H1 (cell line): ENCODE measurements at regions not wholly inside any gene's neighbourhood (a gene's known extent, or its start where the extent isn't known, plus 50 kb on each side); places are given as distances from the start of the nearest gene placed in this dataset.
A peak's percentile ranks its signal among the peaks of the same experiment; 100 is the strongest.

ENCODE experiments used
- CTCF ChIA-PET: fragments of 300-600 bp; sonication (Branson Sonifier 250); formaldehyde crosslinking; loops from one replicate; lab custom pipeline; 2021; ENCODE audit not compliant: partially characterized antibody; lab: Charles Lee
- POLR2A ChIA-PET: fragments of 300-600 bp; sonication (Branson Sonifier 250); formaldehyde crosslinking; loops from one replicate; lab custom pipeline; 2021; ENCODE audit warnings: inconsistent platforms; ENCODE audit not compliant: partially characterized antibody; lab: Charles Lee
- DNase-seq, 2 experiments: peaks; one replicate each; pipeline versions ENCODE4 v3.0.0 to v3.0.0-alpha.2; 2010 to 2022; ENCODE audit warnings: low spot score in 2 of 2, low read depth in 1 of 2, mixed read lengths in 1 of 2
- FAIRE-seq: peaks from 2 replicates; lab custom pipeline; 2011; peaks lifted over from hg19 to GRCh38; lab: Jason Lieb, UNC
- H2AFZ ChIP-seq: 2 replicates; pipeline ENCODE4 v1.8.1; 2012; ENCODE audit warnings: low read length, inconsistent platforms
- H2AK5ac ChIP-seq: 2 replicates; pipeline ENCODE4 v1.6.1; 2013; ENCODE audit warnings: low read depth, low read length
- H2BK120ac ChIP-seq: replicated peaks from 2 replicates; pipeline ENCODE3; 2013; ENCODE audit warnings: low read depth, low read length, inconsistent platforms
- H2BK12ac ChIP-seq: 2 replicates; pipeline ENCODE4 v1.6.1; 2013; ENCODE audit warnings: low read depth, low read length
- H2BK15ac ChIP-seq: 2 replicates; pipeline ENCODE4 v1.6.1; 2013; ENCODE audit warnings: low read length
- H2BK20ac ChIP-seq: 2 replicates; pipeline ENCODE4 v1.6.1; 2013; ENCODE audit warnings: low read length
- H2BK5ac ChIP-seq: 2 replicates; pipeline ENCODE4 v1.6.1; 2013; ENCODE audit warnings: low read depth, low read length
- H3K14ac ChIP-seq: 2 replicates; pipeline ENCODE4 v1.6.1; 2013; ENCODE audit warnings: inconsistent platforms; ENCODE audit not compliant: insufficient read length
- H3K18ac ChIP-seq: 2 replicates; pipeline ENCODE4 v1.6.1; 2013; ENCODE audit warnings: low read length; ENCODE audit errors: extremely low read depth
- H3K23ac ChIP-seq: 2 replicates; pipeline ENCODE4 v1.6.1; 2013; ENCODE audit warnings: inconsistent platforms; ENCODE audit not compliant: insufficient read length
- H3K23me2 ChIP-seq: 2 replicates; pipeline ENCODE4 v1.6.1; 2013; ENCODE audit warnings: low read depth, low read length
- H3K27ac ChIP-seq: 2 replicates; pipeline ENCODE4 v1.6.1; 2011; ENCODE audit warnings: low read depth, low read length, inconsistent platforms
- H3K27me3 ChIP-seq, 4 experiments: replicated peaks in 1 of 4; 1 replicate in 1 of 4; 2 replicates in 3 of 4; pipeline versions ENCODE4 v1.6.1 to v1.8.1; 2011 to 2013; ENCODE audit warnings: low read length in 3 of 4, mild to moderate bottlenecking in 3 of 4, inconsistent platforms in 2 of 4, mixed read lengths in 2 of 4, moderate library complexity in 1 of 4; ENCODE audit not compliant: control insufficient read depth in 3 of 4, insufficient read depth in 3 of 4; ENCODE audit errors: extremely low read depth in 1 of 4
- H3K36me3 ChIP-seq, 4 experiments: 2 replicates each; pipeline versions ENCODE4 v1.6.1 to v1.8.1; 2011 to 2013; ENCODE audit warnings: mild to moderate bottlenecking in 4 of 4, low read length in 3 of 4, moderate library complexity in 2 of 4, control low read depth in 1 of 4, inconsistent platforms in 1 of 4; ENCODE audit not compliant: insufficient read depth in 4 of 4, control insufficient read depth in 2 of 4
- H3K4ac ChIP-seq: replicated peaks from 2 replicates; pipeline ENCODE3; 2013; ENCODE audit warnings: low read length, low read depth, mixed read lengths, inconsistent platforms; ENCODE audit not compliant: insufficient read length
- H3K4me1 ChIP-seq, 4 experiments: replicated peaks in 1 of 4; 1 replicate in 1 of 4; 2 replicates in 3 of 4; pipeline versions ENCODE4 v1.6.1 to v1.8.1; 2011 to 2013; ENCODE audit warnings: low read length in 3 of 4, inconsistent platforms in 2 of 4, mixed read lengths in 1 of 4; ENCODE audit not compliant: insufficient read depth in 4 of 4, control insufficient read depth in 3 of 4
- H3K4me2 ChIP-seq, 2 experiments: 2 replicates each; pipeline versions ENCODE4 v1.6.1 to v1.8.1; 2011 to 2013; ENCODE audit warnings: low read depth in 2 of 2, low read length in 2 of 2, control low read depth in 1 of 2, inconsistent platforms in 1 of 2, mild to moderate bottlenecking in 1 of 2; ENCODE audit not compliant: insufficient read depth in 1 of 2
- H3K4me3 ChIP-seq, 4 experiments: fragments of 200-600, 300-600 bp in 1 of 4; sonication (generic), shearing (Covaris generic), sonication (Bioruptor Twin) in 1 of 4; 2 replicates each; pipeline versions ENCODE4 v1.5.1 to v1.8.1; 2011 to 2016; ENCODE audit warnings: low read length in 4 of 4, low read depth in 3 of 4, control low read depth in 2 of 4, inconsistent platforms in 2 of 4, mild to moderate bottlenecking in 2 of 4, mixed read lengths in 1 of 4, moderate library complexity in 1 of 4; ENCODE audit not compliant: insufficient read depth in 2 of 4; ENCODE audit errors: extremely low read depth in 1 of 4
- H3K56ac ChIP-seq: replicated peaks from 2 replicates; pipeline ENCODE3; 2013; ENCODE audit warnings: low read depth, mild to moderate bottlenecking, mixed read lengths, low read length, inconsistent platforms; ENCODE audit not compliant: insufficient read length
- H3K79me1 ChIP-seq: 2 replicates; pipeline ENCODE4 v1.6.1; 2013; ENCODE audit warnings: low read depth, low read length, control low read depth
- H3K79me2 ChIP-seq, 2 experiments: 2 replicates each; pipeline versions ENCODE4 v1.6.1 to v1.8.1; 2012 to 2013; ENCODE audit warnings: low read length in 2 of 2, mild to moderate bottlenecking in 2 of 2, inconsistent platforms in 1 of 2; ENCODE audit not compliant: insufficient read depth in 2 of 2, control insufficient read depth in 1 of 2
- H3K9ac ChIP-seq, 4 experiments: replicated peaks in 1 of 4; 1 replicate in 1 of 4; 2 replicates in 3 of 4; pipeline versions ENCODE4 v1.6.1 to v1.8.1; 2011 to 2013; ENCODE audit warnings: low read depth in 3 of 4, low read length in 3 of 4, control low read depth in 2 of 4, mild to moderate bottlenecking in 2 of 4, moderate library complexity in 2 of 4, inconsistent platforms in 1 of 4; ENCODE audit errors: extremely low read depth in 1 of 4
- H3K9me3 ChIP-seq, 2 experiments: 2 replicates each; pipeline versions ENCODE4 v1.6.1 to v1.8.1; 2012 to 2013; ENCODE audit warnings: mild to moderate bottlenecking in 2 of 2, moderate library complexity in 2 of 2, control low read depth in 1 of 2, inconsistent platforms in 1 of 2, low read depth in 1 of 2, low read length in 1 of 2, mixed read lengths in 1 of 2; ENCODE audit not compliant: insufficient read depth in 2 of 2
- H4K20me1 ChIP-seq, 2 experiments: replicated peaks in 1 of 2; 2 replicates each; pipeline versions ENCODE3 to v1.8.1; 2011 to 2013; ENCODE audit warnings: inconsistent platforms in 2 of 2, low read length in 2 of 2, mild to moderate bottlenecking in 1 of 2; ENCODE audit not compliant: insufficient read depth in 2 of 2, control insufficient read depth in 1 of 2
- H4K5ac ChIP-seq: 2 replicates; pipeline ENCODE4 v1.6.1; 2013; ENCODE audit warnings: low read length, low read depth, mixed read lengths, inconsistent platforms; ENCODE audit not compliant: insufficient read length
- H4K8ac ChIP-seq: 2 replicates; pipeline ENCODE4 v1.8.0; 2013; ENCODE audit warnings: mild to moderate bottlenecking, moderate library complexity, low read length, inconsistent platforms; ENCODE audit not compliant: insufficient read depth; ENCODE audit errors: extremely low read depth
- H4K91ac ChIP-seq: replicated peaks from 2 replicates; pipeline ENCODE3; 2013; ENCODE audit warnings: low read length, mixed read lengths, inconsistent platforms; ENCODE audit not compliant: insufficient read length
- ASH2L ChIP-seq: fragments of 200-600, 300-600 bp; sonication (generic); IDR thresholded peaks from one replicate; pipeline ENCODE4 v1.7.1; 2017; ENCODE audit warnings: low read length
- CBX5 ChIP-seq: fragments of 300-800, 300-1000 bp; sonication (generic); IDR thresholded peaks from 2 replicates; pipeline ENCODE4 v1.7.1; 2016; ENCODE audit warnings: antibody characterized with exemption, low read length, low read depth
- CHD2 ChIP-seq: IDR thresholded peaks from 2 replicates; pipeline ENCODE4 v1.6.1; 2012; ENCODE audit warnings: low read length, improper control_type of control experiment
- EGR1 ChIP-seq: IDR thresholded peaks from 2 replicates; pipeline ENCODE4 v1.6.1; 2011; ENCODE audit warnings: low read depth, low read length, borderline replicate concordance
- EP300 ChIP-seq, 2 experiments: IDR thresholded peaks; 1 replicate in 1 of 2; 2 replicates in 1 of 2; pipeline ENCODE4 v1.6.1; 2011 to 2012; ENCODE audit warnings: low read depth in 2 of 2, low read length in 2 of 2, mild to moderate bottlenecking in 2 of 2, borderline replicate concordance in 1 of 2, inconsistent platforms in 1 of 2, moderate library complexity in 1 of 2
- JUN ChIP-seq: IDR thresholded peaks from 2 replicates; pipeline ENCODE4 v1.6.1; 2011; ENCODE audit warnings: low read depth, mild to moderate bottlenecking, improper control_type of control experiment, low read length
- NANOG ChIP-seq: IDR thresholded peaks from 2 replicates; pipeline ENCODE4 v1.6.1; 2011; ENCODE audit warnings: low read length, low read depth, mild to moderate bottlenecking, inconsistent platforms; ENCODE audit not compliant: insufficient read depth, poor library complexity, severe bottlenecking
- PHF8 ChIP-seq: fragments of 200-600 bp; sonication (generic); conservative IDR thresholded peaks from 2 replicates; pipeline ENCODE4 v1.7.1; 2012; ENCODE audit warnings: low read depth, mild to moderate bottlenecking, inconsistent platforms, low read length, moderate library complexity
- RBBP5 ChIP-seq: IDR thresholded peaks from 2 replicates; pipeline ENCODE4 v1.7.1; 2012; ENCODE audit warnings: low read depth, mild to moderate bottlenecking, inconsistent platforms, low read length, moderate library complexity, borderline replicate concordance
- SIRT6 ChIP-seq: IDR thresholded peaks from one replicate; pipeline ENCODE4 v1.7.1; 2012; ENCODE audit warnings: low read length, inconsistent platforms
- SP2 ChIP-seq: IDR thresholded peaks from 2 replicates; pipeline ENCODE4 v1.6.1; 2012; ENCODE audit warnings: mild to moderate bottlenecking, low read length, inconsistent platforms
- USF2 ChIP-seq: IDR thresholded peaks from 2 replicates; pipeline ENCODE4 v1.6.1; 2011; ENCODE audit warnings: low read length, improper control_type of control experiment
- WGBS, 2 experiments: shearing (Covaris generic) in 1 of 2; methylation state at CpG; one replicate each; pipeline versions ENCODE4 v1.1.6 to v1.1.7; 2013 to 2015; ENCODE audit warnings: low lambda C conversion rate in 2 of 2, mixed read lengths in 2 of 2, inconsistent platforms in 1 of 2, low coverage in 1 of 2, missing lambda C conversion rate in 1 of 2; ENCODE audit not compliant: insufficient replicate concordance in 2 of 2, insufficient coverage in 1 of 2, insufficient read length in 1 of 2; ENCODE audit errors: extremely low coverage in 1 of 2, missing lambda C conversion rate in 1 of 2; 5-methylcytosine and 5-hydroxymethylcytosine counted together

GRCh38 chr6:163836876-163837690 lies 422.6 kb downstream of the QKI start:
- H3K36me3 ChIP-seq = no peaks in the 10 kb centered on the region
- no peak for DNase-seq
- ChIA-PET POLR2A (no interaction called here), CTCF (interaction anchor here (1.1 kb wide), 1 partner anchor 272 kb away, joined by 3 read pairs; no protein-coding TSS in a partner anchor)
- H2BK5ac ChIP-seq = no peak overlapping the region
- no peak overlapping the region for H3K4me3 ChIP-seq
- H3K27ac ChIP-seq = no peak overlapping the region
- H3K23ac ChIP-seq = no peak overlapping the region
- no peak overlapping the region for H3K4ac ChIP-seq
- H2BK20ac ChIP-seq = no peak overlapping the region
- no peaks in the 10 kb centered on the region for H3K79me2 ChIP-seq
- H4K20me1 ChIP-seq = no peaks in the 10 kb centered on the region
- H4K91ac ChIP-seq = no peak overlapping the region
- no peak overlapping the region for H2BK12ac ChIP-seq
- H3K9ac ChIP-seq = no peak overlapping the region
- no peak overlapping the region for H4K8ac ChIP-seq
- TF ChIP-seq CBX5 (no peak), JUN (no peak), PHF8 (no peak), EP300 (IDR thresholded peaks at IDR 0.05; ENCODE audit: borderline replicate concordance in 1 of 2, low read depth in 2 of 2, low read length in 2 of 2) (no peak), USF2 (no peak), SIRT6 (no peak), ASH2L (no peak), EGR1 (no peak), NANOG (no peak), RBBP5 (no peak), CHD2 (no peak), SP2 (no peak)
- no peak overlapping the region for H2AK5ac ChIP-seq
- H3K4me1 ChIP-seq = peaks cover 0 to 6% (median 0%) of the 10 kb centered on the region in 4 experiments; a peak in 2 of 7 replicates
- H4K5ac ChIP-seq = no peak overlapping the region
- H3K23me2 ChIP-seq = no peaks in the 10 kb centered on the region
- no peaks in the 10 kb centered on the region for H3K79me1 ChIP-seq
- H3K18ac ChIP-seq = no peak overlapping the region
- no peaks in the 10 kb centered on the region for H3K27me3 ChIP-seq
- H3K56ac ChIP-seq = no peak overlapping the region
- no peak for FAIRE-seq
- H2BK15ac ChIP-seq = no peak overlapping the region
- peak overlapping the region; percentile 90 for H2AFZ ChIP-seq
- H3K9me3 ChIP-seq = peaks cover 7 to 9% of the 10 kb centered on the region in 2 experiments
- no peak overlapping the region for H2BK120ac ChIP-seq
- 87% methylated on average over 8 of the region's 8 CpGs; no CpG with 5 or more reads in 1 of the 2 experiments for WGBS, 2 experiments
- H3K14ac ChIP-seq = no peak overlapping the region
- H3K4me2 ChIP-seq = no peak overlapping the region
